Neuronal stem cell (in vitro differentiated cells): ENCODE measurements at regions not wholly inside any gene's neighbourhood (a gene's known extent, or its start where the extent isn't known, plus 50 kb on each side); places are given as distances from the start of the nearest gene placed in this dataset.

Source experiments
- DNase-seq: peaks from one replicate; pipeline ENCODE4 v3.0.0-alpha.2; 2013; ENCODE audit warnings: low spot score
- H2AFZ ChIP-seq: one replicate; pipeline ENCODE4 v1.6.1; 2013; ENCODE audit warnings: mild to moderate bottlenecking, low read length, inconsistent platforms
- H2AK5ac ChIP-seq: 2 replicates; pipeline ENCODE4 v1.6.1; 2013; ENCODE audit warnings: low read depth, mild to moderate bottlenecking, inconsistent platforms, low read length, moderate library complexity, mixed read lengths
- H2BK120ac ChIP-seq: 2 replicates; pipeline ENCODE4 v1.6.1; 2013; ENCODE audit warnings: low read depth, mild to moderate bottlenecking, inconsistent platforms, low read length, moderate library complexity, mixed read lengths
- H2BK12ac ChIP-seq: one replicate; pipeline ENCODE4 v1.6.1; 2013; ENCODE audit warnings: low read length, inconsistent platforms
- H2BK15ac ChIP-seq: 2 replicates; pipeline ENCODE4 v1.6.1; 2013; ENCODE audit warnings: mild to moderate bottlenecking, low read length, inconsistent platforms, mixed read lengths
- H2BK5ac ChIP-seq: one replicate; pipeline ENCODE4 v1.6.1; 2013; ENCODE audit warnings: inconsistent platforms, mild to moderate bottlenecking, low read length, moderate library complexity
- H3K14ac ChIP-seq: one replicate; pipeline ENCODE4 v1.6.1; 2013; ENCODE audit warnings: low read length, inconsistent platforms
- H3K18ac ChIP-seq: 2 replicates; pipeline ENCODE4 v1.6.1; 2013; ENCODE audit warnings: low read length, inconsistent platforms
- H3K23ac ChIP-seq: 2 replicates; pipeline ENCODE4 v1.6.1; 2013; ENCODE audit warnings: low read depth, mild to moderate bottlenecking, mixed read lengths, low read length, inconsistent platforms; ENCODE audit not compliant: poor library complexity
- H3K27ac ChIP-seq: replicated peaks from 3 replicates; pipeline ENCODE4 v1.5.1; 2013; ENCODE audit warnings: low read length, inconsistent platforms
- H3K27me3 ChIP-seq, 3 experiments: 2 replicates each; pipeline ENCODE4 v1.6.1; 2013; ENCODE audit warnings: low read length in 3 of 3, mild to moderate bottlenecking in 2 of 3, inconsistent platforms in 1 of 3, low read depth in 1 of 3, mixed read lengths in 1 of 3, moderate library complexity in 1 of 3; ENCODE audit not compliant: control insufficient read depth in 3 of 3, insufficient read depth in 3 of 3
- H3K36me3 ChIP-seq, 2 donors: replicated peaks in 1 of 2; 2 replicates each; pipeline ENCODE4 v1.6.1; 2013; ENCODE audit warnings: low read length in 2 of 2; ENCODE audit not compliant: control insufficient read depth in 2 of 2, insufficient read depth in 2 of 2
- H3K4ac ChIP-seq: 2 replicates; pipeline ENCODE4 v1.6.1; 2013; ENCODE audit warnings: inconsistent platforms, mild to moderate bottlenecking, low read length, moderate library complexity
- H3K4me1 ChIP-seq, 2 donors: 1 replicate in 1 of 2; 2 replicates in 1 of 2; pipeline ENCODE4 v1.6.1; 2013; ENCODE audit warnings: low read length in 2 of 2, low read depth in 1 of 2; ENCODE audit not compliant: control insufficient read depth in 2 of 2, insufficient read depth in 1 of 2
- H3K4me2 ChIP-seq: one replicate; pipeline ENCODE4 v1.6.1; 2013; ENCODE audit warnings: mild to moderate bottlenecking, low read length, inconsistent platforms; ENCODE audit not compliant: insufficient read depth, poor library complexity, severe bottlenecking
- H3K4me3 ChIP-seq, 2 donors: 2 replicates each; pipeline ENCODE4 v1.5.1; 2013; ENCODE audit warnings: low read length in 2 of 2, mild to moderate bottlenecking in 2 of 2, inconsistent platforms in 1 of 2, moderate library complexity in 1 of 2
- H3K79me1 ChIP-seq: one replicate; pipeline ENCODE4 v1.6.1; 2013; ENCODE audit warnings: low read depth, mild to moderate bottlenecking, inconsistent platforms, low read length, moderate library complexity
- H3K9ac ChIP-seq: one replicate; pipeline ENCODE4 v1.6.1; 2013; ENCODE audit warnings: mild to moderate bottlenecking, low read depth, low read length, inconsistent platforms; ENCODE audit not compliant: poor library complexity
- H3K9me3 ChIP-seq, 2 donors: replicated peaks in 1 of 2; 2 replicates each; pipeline versions ENCODE3 to v1.6.1; 2013; ENCODE audit warnings: low read length in 2 of 2, mild to moderate bottlenecking in 2 of 2, inconsistent platforms in 1 of 2, low read depth in 1 of 2, mixed read lengths in 1 of 2, moderate library complexity in 1 of 2; ENCODE audit not compliant: control insufficient read depth in 2 of 2, insufficient read depth in 1 of 2
- H4K8ac ChIP-seq: one replicate; pipeline ENCODE4 v1.6.1; 2013; ENCODE audit warnings: low read depth, mild to moderate bottlenecking, inconsistent platforms, low read length, moderate library complexity
- H4K91ac ChIP-seq: one replicate; pipeline ENCODE4 v1.6.1; 2013; ENCODE audit warnings: low read length, low read depth, mild to moderate bottlenecking, inconsistent platforms; ENCODE audit not compliant: poor library complexity
- WGBS, 2 donors: extraction: QIAGEN DNeasy Blood & Tissue Kit; methylation state at CpG; one replicate each; pipeline ENCODE4 v1.1.7; 2013; ENCODE audit warnings: missing lambda C conversion rate in 2 of 2, mixed read lengths in 1 of 2; ENCODE audit not compliant: insufficient read length in 2 of 2, insufficient replicate concordance in 1 of 2; ENCODE audit errors: extremely low coverage in 2 of 2; 5-methylcytosine and 5-hydroxymethylcytosine counted together

GRCh38 chr13:28553971-28554370 is 59.0 kb upstream of the FLT1 start:
- H3K27me3 ChIP-seq: peaks cover 0 to 3% (median 0%) of the 10 kb centered on the region in 3 experiments
- H2BK5ac ChIP-seq: no peak overlapping the region
- no peak overlapping the region for H3K23ac ChIP-seq
- H3K4me1 ChIP-seq: no peaks in the 10 kb centered on the region
- no peak overlapping the region for H4K8ac ChIP-seq
- no CpG with 5 or more reads among the region's 5 CpGs for WGBS, 2 donors
- no peak overlapping the region for H2BK12ac ChIP-seq
- H3K18ac ChIP-seq: no peak overlapping the region
- H2AK5ac ChIP-seq: no peak overlapping the region
- no peaks in the 10 kb centered on the region for H3K79me1 ChIP-seq
- H3K14ac ChIP-seq: no peak overlapping the region
- H2BK15ac ChIP-seq: no peak overlapping the region
- H3K4ac ChIP-seq: no peak overlapping the region
- H3K27ac ChIP-seq: no peak overlapping the region
- no peak overlapping the region for H2AFZ ChIP-seq
- no peak overlapping the region for H4K91ac ChIP-seq
- H3K4me2 ChIP-seq: no peak overlapping the region
- H3K9me3 ChIP-seq: no peaks in the 10 kb centered on the region
- H3K9ac ChIP-seq: no peak overlapping the region
- no peaks in the 10 kb centered on the region for H3K36me3 ChIP-seq
- H3K4me3 ChIP-seq: no peak overlapping the region
- H2BK120ac ChIP-seq: no peak overlapping the region
- DNase-seq: no peak

- no peaks in the 10 kb centered on the region for H3K9me3 ChIP-seq
- no peaks in the 10 kb centered on the region for H3K79me1 ChIP-seq
- H3K4me2 ChIP-seq: no peak overlapping the region
- no peaks in the 10 kb centered on the region for H3K36me3 ChIP-seq
- no peak overlapping the region for H2BK5ac ChIP-seq
- no peak overlapping the region for H3K14ac ChIP-seq
- H2AFZ ChIP-seq: no peak overlapping the region
- H3K18ac ChIP-seq: no peak overlapping the region
- H3K27ac ChIP-seq: no peak overlapping the region
- H3K4ac ChIP-seq: no peak overlapping the region
- no peak overlapping the region for H3K4me3 ChIP-seq
- no peak overlapping the region for H3K9ac ChIP-seq
- peaks cover 0 to 3% (median 0%) of the 10 kb centered on the region in 3 experiments for H3K27me3 ChIP-seq
- no peaks in the 10 kb centered on the region for H3K4me1 ChIP-seq
- no peak overlapping the region for H3K23ac ChIP-seq
- no peak overlapping the region for H4K8ac ChIP-seq
- H2AK5ac ChIP-seq: no peak overlapping the region
- no peak for DNase-seq
- H4K91ac ChIP-seq: no peak overlapping the region
- H2BK120ac ChIP-seq: no peak overlapping the region
- H2BK15ac ChIP-seq: no peak overlapping the region
- no peak overlapping the region for H2BK12ac ChIP-seq
- WGBS, 2 donors: no CpG with 5 or more reads among the region's 1 CpG
Observed at GRCh38 chr13:28552288-28552687, 57.4 kb upstream of the FLT1 start.

DNA sequence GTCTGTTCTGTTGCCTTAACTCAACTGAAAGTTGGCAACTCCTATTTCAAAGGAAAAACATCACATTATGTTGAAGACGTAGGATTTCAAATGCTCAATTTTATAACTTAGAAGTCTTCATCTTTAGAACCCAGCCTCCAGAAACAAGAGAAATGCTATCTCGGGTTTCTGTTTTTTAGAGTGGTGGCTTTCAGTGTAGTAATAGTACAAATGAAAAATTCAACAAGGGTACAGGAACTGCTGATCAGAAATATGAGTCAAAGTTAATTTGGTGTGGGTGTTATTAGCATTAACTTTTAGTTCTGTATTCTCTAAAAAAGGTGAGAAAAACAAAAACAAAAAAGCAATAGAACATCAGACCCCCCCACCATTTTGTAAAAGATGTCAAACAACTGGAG is 56.6 kb upstream of the FLT1 start:
- no peak overlapping the region for H4K91ac ChIP-seq
- no CpG with 5 or more reads among the region's 2 CpGs for WGBS, 2 donors
- no peak overlapping the region for H2AK5ac ChIP-seq
- no peak for DNase-seq
- no peak overlapping the region for H3K4me3 ChIP-seq
- no peak overlapping the region for H2BK15ac ChIP-seq
- H2AFZ ChIP-seq: no peak overlapping the region
- H3K36me3 ChIP-seq: no peaks in the 10 kb centered on the region
- no peak overlapping the region for H4K8ac ChIP-seq
- no peaks in the 10 kb centered on the region for H3K4me1 ChIP-seq
- no peak overlapping the region for H3K9ac ChIP-seq
- H3K14ac ChIP-seq: no peak overlapping the region
- H3K18ac ChIP-seq: no peak overlapping the region
- no peaks in the 10 kb centered on the region for H3K79me1 ChIP-seq
- H2BK12ac ChIP-seq: no peak overlapping the region
- no peak overlapping the region for H3K4me2 ChIP-seq
- H3K4ac ChIP-seq: no peak overlapping the region
- H3K27me3 ChIP-seq: peaks cover 0 to 3% (median 0%) of the 10 kb centered on the region in 3 experiments
- H2BK5ac ChIP-seq: no peak overlapping the region
- H3K9me3 ChIP-seq: no peaks in the 10 kb centered on the region
- H2BK120ac ChIP-seq: no peak overlapping the region
- H3K27ac ChIP-seq: no peak overlapping the region
- no peak overlapping the region for H3K23ac ChIP-seq

GRCh38 chr13:28550721-28551497 is 56.0 kb upstream of the FLT1 start:
- H3K36me3 ChIP-seq: no peaks in the 10 kb centered on the region
- H4K8ac ChIP-seq: no peak overlapping the region
- no peak overlapping the region for H3K18ac ChIP-seq
- H3K4me1 ChIP-seq: no peaks in the 10 kb centered on the region
- H3K79me1 ChIP-seq: no peaks in the 10 kb centered on the region
- H4K91ac ChIP-seq: no peak overlapping the region
- no peak for DNase-seq
- H2BK15ac ChIP-seq: no peak overlapping the region
- no peak overlapping the region for H3K9ac ChIP-seq
- no peak overlapping the region for H3K23ac ChIP-seq
- H3K27me3 ChIP-seq: peaks cover 0 to 3% (median 0%) of the 10 kb centered on the region in 3 experiments
- H3K27ac ChIP-seq: no peak overlapping the region
- no peak overlapping the region for H3K4me3 ChIP-seq
- no peak overlapping the region for H2AFZ ChIP-seq
- no peak overlapping the region for H2AK5ac ChIP-seq
- H2BK12ac ChIP-seq: no peak overlapping the region
- no peak overlapping the region for H3K4ac ChIP-seq
- H3K4me2 ChIP-seq: no peak overlapping the region
- no peaks in the 10 kb centered on the region for H3K9me3 ChIP-seq
- no CpG with 5 or more reads among the region's 7 CpGs for WGBS, 2 donors
- no peak overlapping the region for H2BK120ac ChIP-seq
- H2BK5ac ChIP-seq: no peak overlapping the region
- no peak overlapping the region for H3K14ac ChIP-seq
